ENCODE measurements at regions not wholly inside any gene's neighbourhood (a gene's known extent, or its start where the extent isn't known, plus 50 kb on each side); places are given as distances from the start of the nearest gene placed in this dataset.

- H3K27me3 ChIP-seq (ENCODE audit: control insufficient read depth in 3 of 3, insufficient read depth in 3 of 3, low read length in 2 of 3), result no peaks in the 10 kb centered on the region
- H3K9ac ChIP-seq (ENCODE audit: insufficient read depth in 1 of 2, low read length in 2 of 2), result no peak overlapping the region
- 51% methylated on average over 2 of the region's 2 CpGs; no CpG with 5 or more reads in 1 of the 2 donors for WGBS, 2 donors
- DNase-seq (no peak), ATAC-seq (ENCODE audit: insufficient read depth, low FRiP score) (no peak)
- H3K9me3 ChIP-seq (ENCODE audit: control insufficient read depth in 4 of 4, insufficient read depth in 3 of 4, low read length in 3 of 4), result no peaks in the 10 kb centered on the region
- H3K4me3 ChIP-seq, result no peak overlapping the region
- no peak for TF ChIP-seq CTCF (IDR thresholded peaks at IDR 0.05; ENCODE audit: control extremely low read depth, extremely low read depth)
- no peaks in the 10 kb centered on the region for H3K36me3 ChIP-seq (ENCODE audit: control insufficient read depth in 4 of 4, insufficient read depth in 4 of 4, low read length in 4 of 4)
- no peak overlapping the region for H3K27ac ChIP-seq (ENCODE audit: low read depth in 1 of 2, low read length in 1 of 2)
- no peaks in the 10 kb centered on the region for H3K4me1 ChIP-seq (ENCODE audit: control insufficient read depth in 5 of 5, insufficient read depth in 5 of 5, low read length in 5 of 5)
Measured at GRCh38 chrY:13805057-13805735, 101.5 kb downstream of the TMSB4Y start.

- H3K9me3 ChIP-seq (ENCODE audit: control insufficient read depth in 4 of 4, insufficient read depth in 3 of 4, low read length in 3 of 4), result no peaks in the 10 kb centered on the region
- WGBS, 2 donors, result 92% methylated on average over 2 of the region's 2 CpGs; no CpG with 5 or more reads in 1 of the 2 donors
- H3K4me1 ChIP-seq (ENCODE audit: control insufficient read depth in 5 of 5, insufficient read depth in 5 of 5, low read length in 5 of 5), result no peaks in the 10 kb centered on the region
- H3K4me3 ChIP-seq, result no peak overlapping the region
- DNase-seq (no peak), ATAC-seq (ENCODE audit: insufficient read depth, low FRiP score) (no peak)
- no peak overlapping the region for H3K27ac ChIP-seq (ENCODE audit: low read depth in 1 of 2, low read length in 1 of 2)
- no peaks in the 10 kb centered on the region for H3K27me3 ChIP-seq (ENCODE audit: control insufficient read depth in 3 of 3, insufficient read depth in 3 of 3, low read length in 2 of 3)
- no peak for TF ChIP-seq CTCF (IDR thresholded peaks at IDR 0.05; ENCODE audit: control extremely low read depth, extremely low read depth)
- no peaks in the 10 kb centered on the region for H3K36me3 ChIP-seq (ENCODE audit: control insufficient read depth in 4 of 4, insufficient read depth in 4 of 4, low read length in 4 of 4)
- H3K9ac ChIP-seq (ENCODE audit: insufficient read depth in 1 of 2, low read length in 2 of 2), result no peak overlapping the region
Measured at GRCh38 chrY:13805736-13806067, 102.0 kb downstream of the TMSB4Y start.

- no peak for TF ChIP-seq CTCF (IDR thresholded peaks at IDR 0.05; ENCODE audit: control extremely low read depth, extremely low read depth)
- no peaks in the 10 kb centered on the region for H3K36me3 ChIP-seq (ENCODE audit: control insufficient read depth in 4 of 4, insufficient read depth in 4 of 4, low read length in 4 of 4)
- WGBS, 2 donors, result 95% methylated on average over 9 of the region's 9 CpGs; no CpG with 5 or more reads in 1 of the 2 donors
- no peaks in the 10 kb centered on the region for H3K27me3 ChIP-seq (ENCODE audit: control insufficient read depth in 3 of 3, insufficient read depth in 3 of 3, low read length in 2 of 3)
- no peak overlapping the region for H3K27ac ChIP-seq (ENCODE audit: low read depth in 1 of 2, low read length in 1 of 2)
- no peaks in the 10 kb centered on the region for H3K4me1 ChIP-seq (ENCODE audit: control insufficient read depth in 5 of 5, insufficient read depth in 5 of 5, low read length in 5 of 5)
- H3K9me3 ChIP-seq (ENCODE audit: control insufficient read depth in 4 of 4, insufficient read depth in 3 of 4, low read length in 3 of 4), result no peaks in the 10 kb centered on the region
- no peak overlapping the region for H3K9ac ChIP-seq (ENCODE audit: insufficient read depth in 1 of 2, low read length in 2 of 2)
- H3K4me3 ChIP-seq, result no peak overlapping the region
- no peak for DNase-seq
- ATAC-seq (ENCODE audit: insufficient read depth, low FRiP score), result no peak
Measured at GRCh38 chrY:13830089-13830488, 126.4 kb downstream of the TMSB4Y start.

GRCh38 chrY:13844411-13844810, 140.7 kb downstream of the TMSB4Y start:
- no peak overlapping the region for H3K9ac ChIP-seq (ENCODE audit: insufficient read depth in 1 of 2, low read length in 2 of 2)
- peak in 1 of 3 donors; percentile 67 for DNase-seq
- H3K4me3 ChIP-seq, result no peak overlapping the region
- TF ChIP-seq CTCF (IDR thresholded peaks at IDR 0.05; ENCODE audit: control extremely low read depth, extremely low read depth), result no peak
- no peak for ATAC-seq (ENCODE audit: insufficient read depth, low FRiP score)
- 78% methylated on average over 2 of the region's 2 CpGs; no CpG with 5 or more reads in 1 of the 2 donors for WGBS, 2 donors
- H3K36me3 ChIP-seq (ENCODE audit: control insufficient read depth in 4 of 4, insufficient read depth in 4 of 4, low read length in 4 of 4), result no peaks in the 10 kb centered on the region
- H3K27ac ChIP-seq (ENCODE audit: low read depth in 1 of 2, low read length in 1 of 2), result no peak overlapping the region
- H3K9me3 ChIP-seq (ENCODE audit: control insufficient read depth in 4 of 4, insufficient read depth in 3 of 4, low read length in 3 of 4), result no peaks in the 10 kb centered on the region
- no peaks in the 10 kb centered on the region for H3K4me1 ChIP-seq (ENCODE audit: control insufficient read depth in 5 of 5, insufficient read depth in 5 of 5, low read length in 5 of 5)
- H3K27me3 ChIP-seq (ENCODE audit: control insufficient read depth in 3 of 3, insufficient read depth in 3 of 3, low read length in 2 of 3), result no peaks in the 10 kb centered on the region

Measured in lung (tissue), 11 donors.